ENCODE measurements at regions not wholly inside any gene's neighbourhood (a gene's known extent, or its start where the extent isn't known, plus 50 kb on each side); places are given as distances from the start of the nearest gene placed in this dataset.

GRCh38 chrX:8955511-8955910, 78.4 kb downstream of the FAM9B start:
- H3K27me3 ChIP-seq (ENCODE audit: insufficient read depth, low read depth), result no peaks in the 10 kb centered on the region

GRCh38 chrX:8946563-8946962, 87.4 kb downstream of the FAM9B start:
- Histone ChIP-seq H2AFZ (ENCODE audit: low read depth) (no peak overlapping the region), H4K20me1 (ENCODE audit: insufficient read depth) (no peaks in the 10 kb centered on the region), H3K36me3 (ENCODE audit: insufficient read depth) (no peaks in the 10 kb centered on the region), H3K9ac (no peak overlapping the region), H3K79me2 (ENCODE audit: insufficient read depth, low read depth) (no peaks in the 10 kb centered on the region), H3K27ac (no peak overlapping the region), H3K4me2 (no peak overlapping the region), H3K4me3 (IDR thresholded peaks at IDR 0.05; ENCODE audit: insufficient read depth, low read depth, low read length) (no peak overlapping the region), H3K27me3 (ENCODE audit: insufficient read depth, low read depth) (no peaks in the 10 kb centered on the region), H3K4me1 (ENCODE audit: low read depth, poor library complexity, severe bottlenecking) (no peaks in the 10 kb centered on the region)
- no peak for TF ChIP-seq CTCF (conservative IDR thresholded peaks at IDR 0.05; ENCODE audit: low read depth, low read length)

More at GRCh38 chrX:8955511-8955910, 78.4 kb downstream of the FAM9B start:
- Histone ChIP-seq H3K4me3 (IDR thresholded peaks at IDR 0.05; ENCODE audit: insufficient read depth, low read depth, low read length) (no peak overlapping the region), H3K4me2 (no peak overlapping the region), H3K79me2 (ENCODE audit: insufficient read depth, low read depth) (no peaks in the 10 kb centered on the region), H4K20me1 (ENCODE audit: insufficient read depth) (no peaks in the 10 kb centered on the region), H3K36me3 (ENCODE audit: insufficient read depth) (no peaks in the 10 kb centered on the region), H3K27ac (no peak overlapping the region), H2AFZ (ENCODE audit: low read depth) (no peak overlapping the region), H3K9ac (no peak overlapping the region), H3K4me1 (ENCODE audit: low read depth, poor library complexity, severe bottlenecking) (no peaks in the 10 kb centered on the region)
- no peak for TF ChIP-seq CTCF (conservative IDR thresholded peaks at IDR 0.05; ENCODE audit: low read depth, low read length)

GRCh38 chrX:8939322-8939721, 94.6 kb downstream of the FAM9B start:
- Histone ChIP-seq H4K20me1 (ENCODE audit: insufficient read depth) (no peaks in the 10 kb centered on the region), H3K27ac (no peak overlapping the region), H3K79me2 (ENCODE audit: insufficient read depth, low read depth) (no peaks in the 10 kb centered on the region), H3K27me3 (ENCODE audit: insufficient read depth, low read depth) (no peaks in the 10 kb centered on the region), H3K4me2 (no peak overlapping the region), H3K36me3 (ENCODE audit: insufficient read depth) (no peaks in the 10 kb centered on the region), H3K4me1 (ENCODE audit: low read depth, poor library complexity, severe bottlenecking) (no peaks in the 10 kb centered on the region), H3K4me3 (IDR thresholded peaks at IDR 0.05; ENCODE audit: insufficient read depth, low read depth, low read length) (no peak overlapping the region), H2AFZ (ENCODE audit: low read depth) (no peak overlapping the region), H3K9ac (no peak overlapping the region)
- TF ChIP-seq CTCF (conservative IDR thresholded peaks at IDR 0.05; ENCODE audit: low read depth, low read length), result no peak

GRCh38 chrX:8927701-8928100, 106.2 kb downstream of the FAM9B start:
- Histone ChIP-seq H3K9ac (no peak overlapping the region), H3K4me1 (ENCODE audit: low read depth, poor library complexity, severe bottlenecking) (no peaks in the 10 kb centered on the region), H3K79me2 (ENCODE audit: insufficient read depth, low read depth) (no peaks in the 10 kb centered on the region), H3K4me2 (no peak overlapping the region), H4K20me1 (ENCODE audit: insufficient read depth) (no peaks in the 10 kb centered on the region), H2AFZ (ENCODE audit: low read depth) (no peak overlapping the region), H3K27ac (no peak overlapping the region), H3K36me3 (ENCODE audit: insufficient read depth) (no peaks in the 10 kb centered on the region), H3K4me3 (IDR thresholded peaks at IDR 0.05; ENCODE audit: insufficient read depth, low read depth, low read length) (no peak overlapping the region), H3K27me3 (ENCODE audit: insufficient read depth, low read depth) (no peaks in the 10 kb centered on the region)
- no peak for TF ChIP-seq CTCF (conservative IDR thresholded peaks at IDR 0.05; ENCODE audit: low read depth, low read length)
